ENCODE measurements at regions not wholly inside any gene's neighbourhood (a gene's known extent, or its start where the extent isn't known, plus 50 kb on each side); places are given as distances from the start of the nearest gene placed in this dataset.
A peak's percentile ranks its signal among the peaks of the same experiment; 100 is the strongest.
"Not testable (repeated sequence)": the region's sequence is repeated elsewhere in the genome, so short reads cannot be mapped to it uniquely, and the experiment has no call there.

GRCh38 chr6:115873901-115874300 lies 186.8 kb downstream of the FRK start:
- DNase-seq (ENCODE audit: low spot score): no peak

DNA sequence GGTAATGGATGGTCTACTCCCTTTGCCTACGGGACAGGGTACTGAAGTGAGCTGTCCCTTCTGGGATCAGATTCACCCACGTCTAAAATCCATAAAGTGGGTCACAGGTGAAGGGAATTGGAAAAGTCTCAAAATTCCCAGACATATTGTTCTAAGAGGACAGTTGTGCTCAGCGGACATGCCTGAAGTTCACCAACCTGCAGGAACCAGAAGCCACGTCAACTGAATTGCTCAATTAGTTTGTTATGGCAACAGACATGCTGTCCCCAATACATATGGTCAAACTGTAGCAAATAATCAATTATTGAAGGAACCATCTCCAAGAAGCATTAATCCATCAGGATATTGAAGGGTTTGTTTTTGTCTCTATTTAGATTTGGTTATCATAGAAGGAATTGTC lies 190.2 kb downstream of the FRK start:
- DNase-seq (ENCODE audit: low spot score): no peak

DNA sequence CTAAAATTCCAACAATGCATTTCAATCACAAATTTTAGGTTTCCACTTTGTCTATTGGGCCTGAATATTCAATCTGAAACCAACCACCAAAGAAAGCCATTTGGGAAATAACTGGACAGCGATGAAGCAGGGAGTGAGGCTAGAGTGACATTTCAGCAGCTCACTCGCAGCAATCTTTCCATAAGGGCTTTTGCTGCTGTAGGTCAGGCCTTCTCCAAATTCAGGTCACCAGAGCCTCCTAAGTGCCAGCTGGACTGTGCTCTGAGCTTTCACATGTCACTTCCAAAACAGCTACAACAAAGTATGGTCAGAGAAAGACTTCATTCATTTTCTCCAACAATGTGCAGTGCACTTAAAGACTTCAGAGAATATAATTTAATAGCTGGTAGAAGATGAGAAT lies 194.8 kb downstream of the FRK start:
- DNase-seq (ENCODE audit: low spot score): no peak

GRCh38 chr6:115863211-115863610 lies 197.5 kb downstream of the FRK start:
- DNase-seq (ENCODE audit: low spot score): no peak

DNA sequence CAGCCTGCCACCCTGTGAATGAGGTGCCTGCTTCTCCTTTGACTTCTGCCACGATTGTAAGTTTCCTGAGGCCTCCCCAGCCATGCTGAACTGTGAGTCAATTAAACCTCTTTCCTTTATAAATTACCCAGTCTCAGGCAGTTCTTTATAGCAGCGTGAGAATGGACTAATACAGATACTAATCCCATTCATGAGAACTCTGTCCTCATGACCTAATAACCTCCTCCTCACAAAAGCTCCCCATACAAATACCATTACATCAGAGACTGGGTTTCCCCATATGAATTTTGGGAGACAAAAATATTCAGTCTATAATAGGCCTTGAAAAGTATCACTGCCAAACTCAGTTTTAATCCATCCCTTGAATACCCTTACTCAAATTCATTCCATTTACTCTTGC lies 199.0 kb downstream of the FRK start:
- DNase-seq (ENCODE audit: low spot score): not testable (repeated sequence)

- DNase-seq (ENCODE audit: low spot score): not testable (repeated sequence)
Observed at GRCh38 chr6:115859577-115859976, 201.1 kb downstream of the FRK start.

GRCh38 chr6:115854866-115855665 lies 205.6 kb downstream of the FRK start:
- DNase-seq (ENCODE audit: low spot score): no peak

- no peak for DNase-seq (ENCODE audit: low spot score)
Observed at GRCh38 chr6:115847671-115848070, 213.0 kb downstream of the FRK start.

DNA sequence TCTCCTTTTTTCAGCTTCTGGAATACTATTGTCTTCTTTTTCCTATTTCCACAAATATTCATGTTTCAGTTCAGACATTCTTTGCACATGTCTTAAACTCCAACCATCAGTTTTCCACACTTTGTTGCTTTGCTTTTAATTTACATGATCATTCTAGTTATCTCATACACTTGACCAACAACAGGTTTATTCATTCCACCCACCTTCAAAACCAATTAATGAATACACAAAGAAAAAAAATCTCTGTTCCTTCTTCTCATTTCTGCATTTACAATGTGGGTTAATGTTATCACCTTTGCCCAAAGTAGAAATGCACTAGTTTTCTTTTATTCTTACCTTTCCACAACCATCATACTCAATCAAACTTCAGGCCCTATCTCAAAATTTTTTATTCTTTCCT lies 216.7 kb downstream of the FRK start:
- no peak for DNase-seq (ENCODE audit: low spot score)

DNA sequence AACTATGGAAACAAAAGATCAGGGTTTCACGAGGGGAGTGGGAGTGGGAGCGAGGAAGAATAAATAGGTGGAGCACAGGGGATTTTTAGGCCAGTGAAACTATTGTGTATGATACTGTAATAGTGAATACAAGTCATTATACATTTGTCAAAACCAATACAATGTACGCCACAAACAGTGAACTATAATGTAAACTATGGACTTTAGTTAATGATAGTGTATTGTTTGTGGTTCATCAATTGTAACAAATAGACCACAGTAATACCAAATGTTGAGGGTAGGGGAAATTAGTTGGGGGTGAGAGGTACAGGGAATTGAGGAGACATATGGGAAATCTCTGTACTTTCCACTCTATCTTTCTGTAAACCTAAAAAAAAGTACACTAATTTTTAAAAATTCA lies 218.4 kb downstream of the FRK start:
- no peak for DNase-seq (ENCODE audit: low spot score)

GRCh38 chr6:115839583-115840181 lies 221.0 kb downstream of the FRK start:
- DNase-seq (ENCODE audit: low spot score): no peak

GRCh38 chr6:115838763-115839401 lies 221.8 kb downstream of the FRK start:
- peak; percentile 6 for DNase-seq (ENCODE audit: low spot score)

- no peak for DNase-seq (ENCODE audit: low spot score)
Observed at GRCh38 chr6:115838216-115838615, 222.5 kb downstream of the FRK start.

DNA sequence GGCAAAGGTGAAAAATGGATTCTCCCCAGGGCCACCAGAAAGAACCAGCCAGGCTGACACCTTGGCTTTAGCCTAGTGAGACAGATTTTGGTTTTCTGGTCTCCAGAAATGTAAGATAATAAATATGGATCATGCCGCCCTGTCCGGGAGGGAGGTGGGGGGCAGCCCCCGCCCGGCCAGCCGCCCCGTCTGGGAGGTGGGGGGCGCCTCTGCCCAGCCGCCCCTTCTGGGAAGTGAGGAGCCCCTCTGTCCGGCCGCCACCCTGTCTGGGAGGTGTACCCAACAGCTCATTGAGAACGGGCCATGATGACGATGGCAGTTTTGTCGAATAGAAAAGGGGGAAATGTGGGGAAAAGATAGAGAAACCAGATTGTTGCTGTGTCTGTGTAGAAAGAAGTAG lies 224.3 kb downstream of the FRK start:
- DNase-seq (ENCODE audit: low spot score): not testable (repeated sequence)

GRCh38 chr6:115835314-115835713 lies 225.4 kb downstream of the FRK start:
- DNase-seq (ENCODE audit: low spot score): no peak

- DNase-seq (ENCODE audit: low spot score): not testable (repeated sequence)
Observed at GRCh38 chr6:115834542-115834941, 226.1 kb downstream of the FRK start.

DNA sequence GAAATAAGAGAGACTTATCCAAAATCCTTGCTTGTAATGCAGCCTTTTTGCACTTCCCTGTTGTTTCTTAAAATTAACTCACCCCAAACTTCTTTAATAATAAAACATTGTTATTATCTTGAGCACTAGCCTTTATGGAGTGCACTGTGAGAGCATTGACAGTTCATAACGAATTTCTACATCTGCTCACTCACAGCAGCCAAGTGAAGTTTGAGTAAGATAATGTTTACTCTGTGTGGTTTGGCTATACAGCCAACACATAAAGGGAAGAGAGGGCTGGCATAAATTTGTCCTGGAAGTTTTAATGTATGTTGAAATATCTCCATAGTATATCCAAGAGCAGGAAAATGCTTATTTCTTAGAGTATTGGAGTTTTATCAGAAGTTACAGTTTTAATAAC lies 227.9 kb downstream of the FRK start:
- DNase-seq (ENCODE audit: low spot score): no peak

GRCh38 chr6:115832186-115832585 lies 228.5 kb downstream of the FRK start:
- DNase-seq (ENCODE audit: low spot score): no peak

DNA sequence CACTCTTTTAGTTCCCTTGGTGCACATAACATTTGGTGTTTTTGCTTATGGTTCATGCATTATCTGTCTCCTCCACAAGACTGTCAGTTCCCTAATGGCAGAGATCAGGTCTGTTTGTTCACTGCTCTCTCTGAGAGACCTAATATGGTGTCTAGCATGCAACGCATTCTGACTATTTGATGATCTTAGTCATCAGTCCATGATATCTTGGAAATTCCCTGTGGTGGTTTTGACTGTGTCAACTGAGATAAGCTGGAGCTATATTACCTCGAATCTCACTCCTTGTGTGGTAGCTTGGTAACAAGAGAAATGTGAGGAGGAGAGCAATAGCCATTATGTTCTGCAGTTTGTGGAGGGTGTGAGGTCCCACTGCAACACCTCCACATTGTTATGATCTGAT lies 229.8 kb downstream of the FRK start:
- DNase-seq (ENCODE audit: low spot score): no peak

- DNase-seq (ENCODE audit: low spot score): no peak
Observed at GRCh38 chr6:115821798-115822197, 238.9 kb downstream of the FRK start.

- no peak for DNase-seq (ENCODE audit: low spot score)
Observed at GRCh38 chr6:115819506-115819905, 241.2 kb downstream of the FRK start.

- DNase-seq (ENCODE audit: low spot score): no peak
Observed at GRCh38 chr6:115817161-115817560, 243.5 kb downstream of the FRK start.

GRCh38 chr6:115814907-115815306 lies 245.8 kb downstream of the FRK start:
- no peak for DNase-seq (ENCODE audit: low spot score)
